ENCODE measurements at regions not wholly inside any gene's neighbourhood (a gene's known extent, or its start where the extent isn't known, plus 50 kb on each side); places are given as distances from the start of the nearest gene placed in this dataset.

DNA sequence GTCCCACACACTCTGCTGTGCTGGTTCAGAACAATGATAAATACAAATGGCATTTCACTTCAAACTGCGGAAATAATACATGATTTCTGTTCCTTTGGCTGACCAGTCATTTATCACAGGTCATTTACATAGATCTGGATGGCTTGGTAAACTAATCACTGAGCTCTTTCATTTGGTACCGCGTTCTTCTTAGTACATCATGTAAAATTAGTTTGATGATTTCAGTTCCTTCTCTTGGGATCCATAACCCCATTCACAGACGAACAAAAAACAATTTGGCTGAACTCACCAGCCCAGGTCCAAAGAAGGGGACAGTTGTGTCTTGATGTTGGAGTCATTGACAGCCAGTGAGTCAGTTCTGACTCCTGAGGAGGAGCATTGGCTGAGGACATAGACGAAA is 689.8 kb downstream of the INHBA start:
- Histone ChIP-seq H3K27ac (ENCODE audit: low read depth, low read length) (no peak overlapping the region), H3K36me3 (ENCODE audit: insufficient read depth, low read length) (no peaks in the 10 kb centered on the region), H3K27me3 (ENCODE audit: insufficient read depth, low read length) (no peaks in the 10 kb centered on the region), H2AFZ (ENCODE audit: low read length) (no peak overlapping the region), H3K4me2 (ENCODE audit: insufficient read depth, low read length) (no peak overlapping the region), H4K20me1 (ENCODE audit: insufficient read depth, low read length) (no peaks in the 10 kb centered on the region), H3K4me3 (ENCODE audit: insufficient read depth, low read length) (no peak overlapping the region), H3K79me2 (ENCODE audit: insufficient read depth, low read length) (no peaks in the 10 kb centered on the region), H3K9me3 (ENCODE audit: low read depth, low read length) (no peaks in the 10 kb centered on the region), H3K4me1 (ENCODE audit: insufficient read depth, low read length) (peaks cover 2% of the 10 kb centered on the region)
- TF ChIP-seq, protein P1, sequence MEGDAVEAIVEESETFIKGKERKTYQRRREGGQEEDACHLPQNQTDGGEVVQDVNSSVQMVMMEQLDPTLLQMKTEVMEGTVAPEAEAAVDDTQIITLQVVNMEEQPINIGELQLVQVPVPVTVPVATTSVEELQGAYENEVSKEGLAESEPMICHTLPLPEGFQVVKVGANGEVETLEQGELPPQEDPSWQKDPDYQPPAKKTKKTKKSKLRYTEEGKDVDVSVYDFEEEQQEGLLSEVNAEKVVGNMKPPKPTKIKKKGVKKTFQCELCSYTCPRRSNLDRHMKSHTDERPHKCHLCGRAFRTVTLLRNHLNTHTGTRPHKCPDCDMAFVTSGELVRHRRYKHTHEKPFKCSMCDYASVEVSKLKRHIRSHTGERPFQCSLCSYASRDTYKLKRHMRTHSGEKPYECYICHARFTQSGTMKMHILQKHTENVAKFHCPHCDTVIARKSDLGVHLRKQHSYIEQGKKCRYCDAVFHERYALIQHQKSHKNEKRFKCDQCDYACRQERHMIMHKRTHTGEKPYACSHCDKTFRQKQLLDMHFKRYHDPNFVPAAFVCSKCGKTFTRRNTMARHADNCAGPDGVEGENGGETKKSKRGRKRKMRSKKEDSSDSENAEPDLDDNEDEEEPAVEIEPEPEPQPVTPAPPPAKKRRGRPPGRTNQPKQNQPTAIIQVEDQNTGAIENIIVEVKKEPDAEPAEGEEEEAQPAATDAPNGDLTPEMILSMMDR (IDR thresholded peaks at IDR 0.05; ENCODE audit: extremely low read depth, low read depth, low read length): no peak
- DNase-seq (ENCODE audit: insufficient read length, low spot score, missing footprints): no peak

DNA sequence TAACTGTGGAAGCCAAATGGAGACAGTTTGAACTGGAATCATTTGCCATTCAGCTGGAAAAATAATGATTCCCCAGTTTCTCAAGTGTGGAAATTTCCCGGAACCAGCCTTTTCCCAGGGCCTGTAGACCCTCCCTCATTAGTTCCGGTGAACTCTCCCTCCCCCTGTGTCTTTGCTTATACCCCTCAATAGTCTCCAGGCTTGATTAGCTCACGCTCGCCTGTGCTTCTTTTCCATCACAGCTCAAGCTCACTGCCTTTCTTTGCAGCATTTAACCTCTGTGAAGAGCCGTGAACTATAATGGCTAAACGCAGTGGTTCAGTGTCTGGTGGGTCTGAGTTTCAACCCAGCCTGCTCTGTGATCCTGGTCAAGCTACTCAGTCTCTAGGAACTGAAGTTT is 690.8 kb downstream of the INHBA start:
- H3K79me2 ChIP-seq (ENCODE audit: insufficient read depth, low read length): no peaks in the 10 kb centered on the region
- H3K36me3 ChIP-seq (ENCODE audit: insufficient read depth, low read length): no peaks in the 10 kb centered on the region
- H3K4me2 ChIP-seq (ENCODE audit: insufficient read depth, low read length): no peak overlapping the region
- H3K9me3 ChIP-seq (ENCODE audit: low read depth, low read length): no peaks in the 10 kb centered on the region
- no peaks in the 10 kb centered on the region for H3K27me3 ChIP-seq (ENCODE audit: insufficient read depth, low read length)
- TF ChIP-seq, protein P1 (IDR thresholded peaks at IDR 0.05; ENCODE audit: extremely low read depth, low read depth, low read length): no peak
- H4K20me1 ChIP-seq (ENCODE audit: insufficient read depth, low read length): no peaks in the 10 kb centered on the region
- peaks cover 11% of the 10 kb centered on the region for H3K4me1 ChIP-seq (ENCODE audit: insufficient read depth, low read length)
- H3K4me3 ChIP-seq (ENCODE audit: insufficient read depth, low read length): no peak overlapping the region
- no peak overlapping the region for H2AFZ ChIP-seq (ENCODE audit: low read length)
- no peak for DNase-seq (ENCODE audit: insufficient read length, low spot score, missing footprints)
- no peak overlapping the region for H3K27ac ChIP-seq (ENCODE audit: low read depth, low read length)

DNA sequence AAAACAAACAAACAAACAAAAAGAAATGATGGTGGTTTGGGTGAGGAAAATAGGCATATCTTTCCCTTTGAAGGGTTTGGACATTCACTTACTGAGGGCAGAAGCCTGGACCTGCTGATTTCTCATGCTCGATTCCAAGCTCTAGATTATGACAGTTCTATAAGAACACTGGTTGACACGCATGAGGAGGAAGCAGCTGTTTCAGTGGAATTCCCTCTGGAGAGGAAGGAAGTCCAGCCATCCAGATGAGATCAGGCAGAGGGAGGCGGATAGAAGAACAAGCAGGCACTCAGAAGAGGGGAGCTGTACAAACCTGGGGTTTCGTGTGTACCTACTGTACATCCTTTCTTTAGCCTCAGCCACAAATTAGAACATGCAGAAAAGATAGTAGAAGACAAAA is 691.9 kb downstream of the INHBA start:
- no peak overlapping the region for H3K4me3 ChIP-seq (ENCODE audit: insufficient read depth, low read length)
- no peak overlapping the region for H3K27ac ChIP-seq (ENCODE audit: low read depth, low read length)
- no peaks in the 10 kb centered on the region for H3K27me3 ChIP-seq (ENCODE audit: insufficient read depth, low read length)
- no peaks in the 10 kb centered on the region for H3K9me3 ChIP-seq (ENCODE audit: low read depth, low read length)
- no peak overlapping the region for H2AFZ ChIP-seq (ENCODE audit: low read length)
- no peaks in the 10 kb centered on the region for H3K79me2 ChIP-seq (ENCODE audit: insufficient read depth, low read length)
- TF ChIP-seq, protein P1 (IDR thresholded peaks at IDR 0.05; ENCODE audit: extremely low read depth, low read depth, low read length): no peak
- no peak overlapping the region for H3K4me2 ChIP-seq (ENCODE audit: insufficient read depth, low read length)
- no peaks in the 10 kb centered on the region for H3K36me3 ChIP-seq (ENCODE audit: insufficient read depth, low read length)
- peak; percentile 42 for DNase-seq (ENCODE audit: insufficient read length, low spot score, missing footprints)
- no peaks in the 10 kb centered on the region for H4K20me1 ChIP-seq (ENCODE audit: insufficient read depth, low read length)
- peaks cover 21% of the 10 kb centered on the region for H3K4me1 ChIP-seq (ENCODE audit: insufficient read depth, low read length)

DNA sequence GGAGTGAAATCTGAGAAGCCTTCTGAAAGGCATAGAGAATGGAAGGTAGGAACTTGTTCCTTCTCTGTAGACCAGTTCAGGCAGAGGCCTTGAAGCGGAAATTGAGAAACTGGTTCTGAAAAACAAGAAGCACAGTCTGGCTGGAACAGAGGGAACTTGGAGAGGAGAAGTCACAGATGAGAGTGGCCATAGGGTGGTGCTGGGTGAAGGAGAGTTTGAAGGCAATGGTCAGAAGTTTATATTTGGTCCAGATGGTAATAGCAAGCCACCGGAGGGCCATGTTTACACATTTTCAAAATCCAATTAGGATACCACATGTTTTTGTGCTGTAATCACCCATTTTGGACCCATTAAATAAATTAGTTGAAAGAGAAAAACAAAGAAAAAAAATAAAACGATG is 692.5 kb downstream of the INHBA start:
- no peak for DNase-seq (ENCODE audit: insufficient read length, low spot score, missing footprints)
- Histone ChIP-seq H3K79me2 (ENCODE audit: insufficient read depth, low read length) (no peaks in the 10 kb centered on the region), H3K36me3 (ENCODE audit: insufficient read depth, low read length) (no peaks in the 10 kb centered on the region), H3K27ac (ENCODE audit: low read depth, low read length) (no peak overlapping the region), H3K4me2 (ENCODE audit: insufficient read depth, low read length) (no peak overlapping the region), H3K9me3 (ENCODE audit: low read depth, low read length) (no peaks in the 10 kb centered on the region), H3K4me3 (ENCODE audit: insufficient read depth, low read length) (no peak overlapping the region), H4K20me1 (ENCODE audit: insufficient read depth, low read length) (no peaks in the 10 kb centered on the region), H3K4me1 (ENCODE audit: insufficient read depth, low read length) (peaks cover 26% of the 10 kb centered on the region), H3K27me3 (ENCODE audit: insufficient read depth, low read length) (no peaks in the 10 kb centered on the region), H2AFZ (ENCODE audit: low read length) (no peak overlapping the region)
- TF ChIP-seq, protein P1 (IDR thresholded peaks at IDR 0.05; ENCODE audit: extremely low read depth, low read depth, low read length): no peak

Data from osteoblast (primary cell).